Caco-2 (cell line): ENCODE measurements at regions not wholly inside any gene's neighbourhood (a gene's known extent, or its start where the extent isn't known, plus 50 kb on each side); places are given as distances from the start of the nearest gene placed in this dataset.

Experiments used
- BruUV-seq: library from RNA; stranded (reverse); fragments of 400-500 nt; replicated peaks from 2 replicates; lab custom pipeline; 2021; lab: Mats Ljungman, UMichigan
- CTCF ChIA-PET: fragments of 300-600 bp; sonication (Branson Sonifier 250); formaldehyde crosslinking; loops from one replicate; lab custom pipeline; 2022; ENCODE audit warnings: antibody characterized with exemption; lab: Charles Lee
- POLR2A ChIA-PET: fragments of 300-600 bp; sonication (Branson Sonifier 250); formaldehyde crosslinking; loops from one replicate; lab custom pipeline; 2022; ENCODE audit warnings: antibody characterized with exemption; lab: Charles Lee
- DNase-seq, 2 experiments: peaks; one replicate each; pipeline versions ENCODE4 v3.0.0 to v3.0.0-alpha.2; 2020 to 2022
- H3K27me3 ChIP-seq: replicated peaks from 2 replicates; pipeline ENCODE4 v1.6.0; 2011; ENCODE audit warnings: low read length; ENCODE audit not compliant: control insufficient read depth, insufficient read depth
- H3K36me3 ChIP-seq: 2 replicates; pipeline ENCODE4 v1.5.1; 2011; ENCODE audit warnings: low read length; ENCODE audit not compliant: control insufficient read depth, insufficient read depth
- H3K4me1 ChIP-seq: fragments of 250-450 bp; sonication (Bioruptor Pico); 2 replicates; pipeline ENCODE4 v1.5.1; 2020; ENCODE audit warnings: mild to moderate bottlenecking
- H3K4me3 ChIP-seq: 2 replicates; pipeline ENCODE4 v1.5.1; 2011; ENCODE audit warnings: low read depth, mild to moderate bottlenecking, control low read depth, low read length
- H3K9me3 ChIP-seq: fragments of 250-450 bp; sonication (Bioruptor Pico); 2 replicates; pipeline ENCODE4 v1.5.1; 2020; ENCODE audit warnings: mild to moderate bottlenecking, moderate library complexity
- H3K27ac Mint-ChIP-seq: one replicate; pipeline ENCODE4 v1.8.0; 2022; ENCODE audit warnings: mixed read lengths; ENCODE audit not compliant: unreplicated experiment
- H3K27me3 Mint-ChIP-seq: one replicate; pipeline ENCODE4 v1.8.0; 2022; ENCODE audit warnings: mixed read lengths; ENCODE audit not compliant: insufficient read depth, unreplicated experiment
- H3K36me3 Mint-ChIP-seq: one replicate; pipeline ENCODE4 v1.8.0; 2022; ENCODE audit warnings: mild to moderate bottlenecking, mixed read lengths; ENCODE audit not compliant: insufficient read depth, unreplicated experiment
- H3K4me1 Mint-ChIP-seq: one replicate; pipeline ENCODE4 v1.8.0; 2022; ENCODE audit warnings: low read depth, mixed read lengths; ENCODE audit not compliant: unreplicated experiment
- H3K4me3 Mint-ChIP-seq: one replicate; pipeline ENCODE4 v1.8.0; 2022; ENCODE audit warnings: mild to moderate bottlenecking, moderate library complexity, mixed read lengths; ENCODE audit not compliant: unreplicated experiment
- H3K9me3 Mint-ChIP-seq: one replicate; pipeline ENCODE4 v1.8.0; 2022; ENCODE audit warnings: mixed read lengths; ENCODE audit not compliant: unreplicated experiment
- intact Hi-C: fragments of 100-400 bp; cut with micrococcal nuclease; formaldehyde crosslinking; loops from one replicate; pipeline ENCODE4 v1.10.0; 2022; ENCODE audit not compliant: unreplicated experiment
- TF ChIP-seq, protein P1 (sequence below), 2 experiments: fragments of 200-600 bp in 1 of 2; IDR thresholded peaks; 1 replicate in 1 of 2; 2 replicates in 1 of 2; pipeline versions ENCODE4 v1.5.1 to v1.8.0; 2011 to 2022; ENCODE audit warnings: antibody characterized with exemption in 1 of 2, control low read depth in 1 of 2, inconsistent platforms in 1 of 2, low read depth in 1 of 2, low read length in 1 of 2, mild to moderate bottlenecking in 1 of 2, moderate library complexity in 1 of 2; ENCODE audit not compliant: insufficient read depth in 1 of 2, severe bottlenecking in 1 of 2, unreplicated experiment in 1 of 2

DNA sequence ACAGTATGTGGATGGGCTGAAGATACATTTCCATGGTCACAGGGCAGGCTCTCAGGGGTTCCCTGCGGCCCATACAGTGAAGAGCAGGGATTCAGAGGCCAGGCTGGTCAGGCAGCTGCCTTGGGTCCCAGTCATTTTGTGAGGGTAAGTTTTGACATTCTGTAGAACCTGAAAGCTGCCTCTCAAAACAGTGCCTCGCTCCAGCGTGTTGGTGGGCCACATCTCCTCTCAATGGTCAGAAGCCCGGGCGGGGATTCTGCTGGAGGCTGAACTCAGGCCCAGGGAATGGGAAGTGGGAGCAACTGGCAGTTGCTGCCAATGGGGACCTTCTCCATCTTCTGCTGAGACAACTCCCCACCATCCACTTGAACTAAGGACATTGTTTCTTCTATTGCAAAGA lies 190.0 kb downstream of the PTPN20 start:
- Histone ChIP-seq H3K4me3 (no peak overlapping the region), H3K4me1 (no peaks in the 10 kb centered on the region), H3K27me3 (no peaks in the 10 kb centered on the region; the same call in none of the 2 replicates), H3K36me3 (no peaks in the 10 kb centered on the region), H3K9me3 (no peaks in the 10 kb centered on the region; the same call in 1 of the 2 replicates)
- intact Hi-C loops: no loop called here
- BruUV-seq: no TSS peak
- Mint-ChIP-seq H3K36me3 (no peaks in the 10 kb centered on the region), H3K9me3 (no peaks in the 10 kb centered on the region), H3K27me3 (peaks cover 22% of the 10 kb centered on the region), H3K27ac (no peak overlapping the region), H3K4me3 (no peak overlapping the region), H3K4me1 (no peaks in the 10 kb centered on the region)
- TF ChIP-seq, protein P1, sequence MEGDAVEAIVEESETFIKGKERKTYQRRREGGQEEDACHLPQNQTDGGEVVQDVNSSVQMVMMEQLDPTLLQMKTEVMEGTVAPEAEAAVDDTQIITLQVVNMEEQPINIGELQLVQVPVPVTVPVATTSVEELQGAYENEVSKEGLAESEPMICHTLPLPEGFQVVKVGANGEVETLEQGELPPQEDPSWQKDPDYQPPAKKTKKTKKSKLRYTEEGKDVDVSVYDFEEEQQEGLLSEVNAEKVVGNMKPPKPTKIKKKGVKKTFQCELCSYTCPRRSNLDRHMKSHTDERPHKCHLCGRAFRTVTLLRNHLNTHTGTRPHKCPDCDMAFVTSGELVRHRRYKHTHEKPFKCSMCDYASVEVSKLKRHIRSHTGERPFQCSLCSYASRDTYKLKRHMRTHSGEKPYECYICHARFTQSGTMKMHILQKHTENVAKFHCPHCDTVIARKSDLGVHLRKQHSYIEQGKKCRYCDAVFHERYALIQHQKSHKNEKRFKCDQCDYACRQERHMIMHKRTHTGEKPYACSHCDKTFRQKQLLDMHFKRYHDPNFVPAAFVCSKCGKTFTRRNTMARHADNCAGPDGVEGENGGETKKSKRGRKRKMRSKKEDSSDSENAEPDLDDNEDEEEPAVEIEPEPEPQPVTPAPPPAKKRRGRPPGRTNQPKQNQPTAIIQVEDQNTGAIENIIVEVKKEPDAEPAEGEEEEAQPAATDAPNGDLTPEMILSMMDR (IDR thresholded peaks at IDR 0.05; ENCODE audit: insufficient read depth in 1 of 2, low read depth in 1 of 2, low read length in 1 of 2, severe bottlenecking in 1 of 2, unreplicated experiment in 1 of 2): no peak
- POLR2A ChIA-PET: no interaction called here
- CTCF ChIA-PET: no interaction called here
- DNase-seq: no peak

DNA sequence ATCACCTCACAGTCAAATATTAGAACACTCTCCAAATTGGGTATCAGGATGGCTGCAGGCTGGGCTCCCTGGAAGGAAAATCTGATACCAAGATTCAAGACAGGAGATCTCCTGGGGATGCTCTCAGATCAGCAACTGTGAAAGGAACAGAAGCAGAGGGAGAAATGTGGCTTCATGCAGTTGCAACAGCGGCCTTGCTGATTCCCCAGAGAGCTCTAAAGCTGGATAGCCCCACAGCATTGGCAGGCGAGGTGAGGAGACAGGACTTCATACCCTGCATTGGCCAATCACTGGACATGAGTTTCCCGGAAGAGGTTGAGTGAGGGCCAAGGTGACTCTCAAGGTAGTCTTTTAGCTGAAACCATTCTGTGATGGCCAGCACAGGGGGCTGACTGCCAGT lies 190.6 kb downstream of the PTPN20 start:
- Histone ChIP-seq H3K4me1 (no peaks in the 10 kb centered on the region), H3K36me3 (no peaks in the 10 kb centered on the region), H3K27me3 (no peaks in the 10 kb centered on the region; the same call in 1 of the 2 replicates), H3K4me3 (no peak overlapping the region), H3K9me3 (no peaks in the 10 kb centered on the region; the same call in 1 of the 2 replicates)
- Mint-ChIP-seq H3K36me3 (no peaks in the 10 kb centered on the region), H3K27ac (no peak overlapping the region), H3K9me3 (no peaks in the 10 kb centered on the region), H3K4me3 (no peak overlapping the region), H3K4me1 (no peaks in the 10 kb centered on the region), H3K27me3 (peaks cover 18% of the 10 kb centered on the region)
- BruUV-seq: no TSS peak
- DNase-seq: no peak
- TF ChIP-seq, protein P1 (IDR thresholded peaks at IDR 0.05; ENCODE audit: insufficient read depth in 1 of 2, low read depth in 1 of 2, low read length in 1 of 2, severe bottlenecking in 1 of 2, unreplicated experiment in 1 of 2): no peak
- ChIA-PET POLR2A (no interaction called here), CTCF (no interaction called here)
- intact Hi-C loops: no loop called here

DNA sequence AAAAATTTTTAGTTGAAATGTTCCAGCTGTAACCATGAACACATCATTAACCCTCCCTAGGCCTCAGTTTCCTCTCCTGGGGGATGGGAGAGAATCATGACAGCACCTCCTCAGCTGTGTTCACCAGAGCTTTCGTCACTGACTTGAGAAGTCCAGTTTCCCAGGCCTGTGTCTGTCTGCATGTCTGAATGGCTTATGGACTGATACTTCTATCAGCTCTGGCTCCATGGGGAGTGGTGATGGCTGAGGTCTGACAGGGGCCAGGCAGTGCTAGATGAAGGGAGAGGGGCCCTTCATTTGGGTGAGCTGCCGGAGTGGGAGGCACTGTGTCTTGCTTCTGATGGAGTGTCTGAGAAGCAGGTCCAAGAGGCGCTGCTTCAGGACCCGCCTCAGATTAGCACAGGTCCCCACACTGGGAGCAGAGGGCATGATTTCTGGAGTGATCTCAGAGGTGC lies 192.9 kb downstream of the PTPN20 start:
- Mint-ChIP-seq H3K36me3 (no peaks in the 10 kb centered on the region), H3K27me3 (peaks cover 11% of the 10 kb centered on the region), H3K27ac (no peak overlapping the region), H3K4me1 (no peaks in the 10 kb centered on the region), H3K4me3 (no peak overlapping the region), H3K9me3 (no peaks in the 10 kb centered on the region)
- TF ChIP-seq, protein P1 (IDR thresholded peaks at IDR 0.05; ENCODE audit: insufficient read depth in 1 of 2, low read depth in 1 of 2, low read length in 1 of 2, severe bottlenecking in 1 of 2, unreplicated experiment in 1 of 2): no peak
- DNase-seq: no peak
- CTCF ChIA-PET: no interaction called here
- no TSS peak for BruUV-seq
- H3K4me1 ChIP-seq: no peaks in the 10 kb centered on the region
- H3K4me3 ChIP-seq: no peak overlapping the region
- POLR2A ChIA-PET: no interaction called here
- intact Hi-C loops: no loop called here
- no peaks in the 10 kb centered on the region for H3K36me3 ChIP-seq
- H3K27me3 ChIP-seq: no peaks in the 10 kb centered on the region; the same call in 1 of the 2 replicates
- H3K9me3 ChIP-seq: no peaks in the 10 kb centered on the region; the same call in 1 of the 2 replicates
